ENCODE measurements at regions not wholly inside any gene's neighbourhood (a gene's known extent, or its start where the extent isn't known, plus 50 kb on each side); places are given as distances from the start of the nearest gene placed in this dataset.
A peak's percentile ranks its signal among the peaks of the same experiment; 100 is the strongest.

DNA sequence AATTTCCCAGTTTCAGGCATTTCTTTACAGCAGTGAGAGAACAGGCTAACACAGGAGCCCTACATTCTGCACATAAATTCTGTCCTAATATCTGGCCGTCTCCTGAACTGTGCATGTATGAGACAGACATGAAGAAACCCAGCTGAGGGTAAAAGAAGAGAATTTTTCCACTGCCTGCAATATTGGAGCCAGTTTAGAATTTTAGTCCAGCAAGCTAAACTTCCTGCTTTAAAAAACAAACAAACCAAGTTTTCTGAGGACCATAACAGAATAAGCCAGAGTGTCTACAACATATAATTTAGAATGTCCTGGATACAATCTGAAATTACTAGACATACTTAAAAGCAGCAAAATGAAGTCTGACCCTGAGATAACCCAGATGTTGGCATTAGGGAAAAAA is 215.1 kb upstream of the KLHL29 start:
- TF ChIP-seq, protein P1, sequence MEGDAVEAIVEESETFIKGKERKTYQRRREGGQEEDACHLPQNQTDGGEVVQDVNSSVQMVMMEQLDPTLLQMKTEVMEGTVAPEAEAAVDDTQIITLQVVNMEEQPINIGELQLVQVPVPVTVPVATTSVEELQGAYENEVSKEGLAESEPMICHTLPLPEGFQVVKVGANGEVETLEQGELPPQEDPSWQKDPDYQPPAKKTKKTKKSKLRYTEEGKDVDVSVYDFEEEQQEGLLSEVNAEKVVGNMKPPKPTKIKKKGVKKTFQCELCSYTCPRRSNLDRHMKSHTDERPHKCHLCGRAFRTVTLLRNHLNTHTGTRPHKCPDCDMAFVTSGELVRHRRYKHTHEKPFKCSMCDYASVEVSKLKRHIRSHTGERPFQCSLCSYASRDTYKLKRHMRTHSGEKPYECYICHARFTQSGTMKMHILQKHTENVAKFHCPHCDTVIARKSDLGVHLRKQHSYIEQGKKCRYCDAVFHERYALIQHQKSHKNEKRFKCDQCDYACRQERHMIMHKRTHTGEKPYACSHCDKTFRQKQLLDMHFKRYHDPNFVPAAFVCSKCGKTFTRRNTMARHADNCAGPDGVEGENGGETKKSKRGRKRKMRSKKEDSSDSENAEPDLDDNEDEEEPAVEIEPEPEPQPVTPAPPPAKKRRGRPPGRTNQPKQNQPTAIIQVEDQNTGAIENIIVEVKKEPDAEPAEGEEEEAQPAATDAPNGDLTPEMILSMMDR (IDR thresholded peaks at IDR 0.05; ENCODE audit: low read depth, low read length, missing control alignments), result no peak
- H3K4me3 ChIP-seq (replicated peaks; ENCODE audit: low read depth, low read length), result no peak overlapping the region
- no peak for DNase-seq (ENCODE audit: extremely low read depth, low read depth)

DNA sequence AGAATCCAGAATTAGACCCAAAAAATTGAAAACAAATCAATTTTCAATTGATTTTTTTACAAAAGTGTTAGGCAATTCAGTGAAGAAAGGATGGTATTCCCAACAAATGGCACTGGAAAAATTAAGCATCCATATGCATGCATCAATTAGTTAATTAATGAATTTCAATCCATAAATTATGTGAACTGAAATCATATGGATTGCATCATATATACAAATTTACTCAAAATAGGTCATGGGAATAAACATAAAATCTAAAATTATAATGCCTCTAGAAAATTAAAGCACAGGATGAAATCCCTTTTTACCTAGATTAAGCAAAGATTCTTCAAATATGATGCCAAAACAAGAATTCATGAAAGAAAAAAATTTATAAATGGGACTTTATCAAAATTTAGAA is 213.9 kb upstream of the KLHL29 start:
- no peak overlapping the region for H3K4me3 ChIP-seq (replicated peaks; ENCODE audit: low read depth, low read length)

DNA sequence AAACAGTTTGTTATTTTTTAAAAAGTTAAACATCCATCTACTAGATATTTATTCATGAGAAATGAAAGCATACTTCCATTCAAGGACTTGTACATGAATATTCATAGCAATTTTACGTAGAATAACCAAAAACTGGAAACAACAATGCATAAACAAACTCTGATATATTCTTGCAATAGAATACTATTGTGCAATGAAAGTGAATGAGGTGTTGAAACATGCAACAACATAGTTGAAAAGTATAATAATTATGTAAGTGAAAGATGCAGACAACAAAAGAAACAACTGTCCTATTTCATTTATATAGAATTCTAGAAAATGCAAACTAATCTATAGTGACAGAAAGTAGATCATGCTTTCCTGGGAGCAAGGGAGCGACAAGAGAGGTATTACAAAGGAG is 206.6 kb upstream of the KLHL29 start:
- no peak for DNase-seq (ENCODE audit: extremely low read depth, low read depth)
- no peak overlapping the region for H3K4me3 ChIP-seq (replicated peaks; ENCODE audit: low read depth, low read length)
- TF ChIP-seq, protein P1 (IDR thresholded peaks at IDR 0.05; ENCODE audit: low read depth, low read length, missing control alignments), result no peak

More for the DNA sequence above, 213.9 kb upstream of the KLHL29 start:
- TF ChIP-seq, protein P1 (IDR thresholded peaks at IDR 0.05; ENCODE audit: low read depth, low read length, missing control alignments), result no peak
- DNase-seq (ENCODE audit: extremely low read depth, low read depth), result no peak

DNA sequence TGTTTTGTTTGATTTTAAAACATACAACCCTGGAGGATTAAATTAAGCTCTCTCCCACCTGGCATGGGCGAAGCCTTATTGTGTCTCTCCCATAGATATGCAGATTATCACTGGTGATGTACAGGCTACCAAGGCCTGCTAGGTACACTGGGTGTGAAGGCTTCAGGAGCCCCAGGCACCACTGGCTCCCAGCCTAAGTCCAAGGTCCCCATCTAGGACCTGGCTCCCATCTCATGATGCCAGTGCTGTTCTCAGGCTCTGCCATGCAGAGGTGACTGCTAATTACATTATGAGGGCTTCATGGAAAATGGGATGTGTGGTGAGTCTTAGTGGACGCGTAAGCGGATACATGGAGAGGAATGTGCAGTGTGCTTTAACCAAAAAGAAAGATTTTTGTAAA is 201.2 kb upstream of the KLHL29 start:
- H3K4me3 ChIP-seq (replicated peaks; ENCODE audit: low read depth, low read length), result no peak overlapping the region
- TF ChIP-seq, protein P1 (IDR thresholded peaks at IDR 0.05; ENCODE audit: low read depth, low read length, missing control alignments), result no peak
- DNase-seq (ENCODE audit: extremely low read depth, low read depth), result no peak

DNA sequence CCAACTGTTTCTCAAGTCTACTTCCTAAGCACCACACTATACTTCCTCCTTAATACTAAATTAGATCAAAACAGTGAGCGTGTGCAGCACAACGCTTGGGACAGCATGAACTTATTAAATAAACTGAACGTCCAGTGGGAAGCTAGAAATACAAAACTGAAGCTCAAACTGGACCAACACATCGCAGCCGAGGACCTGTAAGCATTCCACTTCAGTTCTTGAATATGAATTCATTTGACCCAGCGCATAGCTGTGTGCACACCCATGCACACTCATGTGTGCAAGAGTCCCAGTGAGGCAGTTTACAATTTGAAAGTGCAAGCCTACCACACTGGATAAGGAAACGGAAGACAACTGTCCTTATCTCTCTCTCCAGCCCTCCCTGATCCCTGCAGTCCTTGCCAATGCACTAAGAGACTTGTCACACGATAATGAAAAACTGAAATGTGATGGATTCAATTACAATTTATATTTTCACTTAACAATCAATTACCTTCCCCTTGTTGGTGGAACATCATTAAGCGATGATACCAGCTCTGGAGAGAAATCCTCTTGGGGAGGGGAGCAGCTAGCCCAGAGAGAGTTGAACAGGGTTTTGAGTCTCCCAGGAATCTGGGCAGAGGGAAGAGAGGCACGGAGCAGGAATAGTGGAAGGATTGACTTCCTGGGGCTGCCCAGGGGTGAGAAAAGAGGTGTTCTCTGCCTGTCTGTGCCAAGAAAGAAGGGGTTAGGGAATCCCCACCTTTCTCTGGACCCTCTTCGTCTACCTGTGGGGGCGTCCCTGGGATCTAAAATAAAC is 186.5 kb upstream of the KLHL29 start:
- no peak for DNase-seq (ENCODE audit: extremely low read depth, low read depth)
- H3K4me3 ChIP-seq (replicated peaks; ENCODE audit: low read depth, low read length), result no peak overlapping the region
- TF ChIP-seq, protein P1 (IDR thresholded peaks at IDR 0.05; ENCODE audit: low read depth, low read length, missing control alignments), result no peak

DNA sequence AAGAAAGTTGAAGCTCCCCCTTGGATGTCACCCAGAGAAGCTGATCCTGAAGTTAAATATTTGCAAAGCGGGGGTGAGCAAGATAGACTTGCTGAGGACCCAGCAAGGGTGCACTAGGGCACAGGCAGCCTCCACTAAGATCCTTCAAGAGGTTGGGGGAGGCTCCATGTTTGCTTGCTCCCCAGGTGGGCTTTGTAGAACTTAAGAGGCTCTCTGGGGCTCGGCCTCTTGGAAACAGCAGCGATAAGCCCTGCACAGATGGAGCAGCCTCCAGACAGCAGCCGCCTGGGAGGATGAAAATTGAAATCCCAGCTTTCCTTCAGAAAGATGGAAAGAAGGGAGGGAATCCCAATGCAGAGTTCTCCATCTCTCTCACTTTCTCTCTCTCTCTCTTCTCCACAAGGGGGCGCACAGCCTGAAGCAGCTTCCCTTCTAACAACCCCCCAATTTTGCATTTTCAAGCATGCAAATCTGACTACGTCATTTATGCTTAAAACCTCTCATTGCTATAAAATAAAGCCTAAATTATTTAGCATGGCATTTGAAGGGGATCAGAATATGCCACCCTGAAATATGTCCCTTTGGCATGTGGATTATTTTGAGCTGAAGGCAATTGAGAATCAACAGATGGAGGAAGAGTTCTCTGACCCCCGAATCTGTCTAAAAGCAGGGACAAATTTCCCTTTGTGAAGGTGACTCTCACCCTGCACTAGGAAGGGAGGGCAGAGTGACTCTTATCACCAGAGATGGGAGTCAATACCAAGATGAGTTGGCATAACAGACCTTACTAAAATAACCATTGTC is 185.7 kb upstream of the KLHL29 start:
- no peak overlapping the region for H3K4me3 ChIP-seq (replicated peaks; ENCODE audit: low read depth, low read length)
- TF ChIP-seq, protein P1 (IDR thresholded peaks at IDR 0.05; ENCODE audit: low read depth, low read length, missing control alignments), result peak; percentile 78
- DNase-seq (ENCODE audit: extremely low read depth, low read depth), result no peak

Measured in HFF-Myc (cell line).